Effector CD4-positive, alpha-beta T cell (primary cell): ENCODE measurements at regions not wholly inside any gene's neighbourhood (a gene's known extent, or its start where the extent isn't known, plus 50 kb on each side); places are given as distances from the start of the nearest gene placed in this dataset.

Source experiments
- DNase-seq: peaks from one replicate; pipeline ENCODE4 v3.0.0-alpha.2; 2020

DNA sequence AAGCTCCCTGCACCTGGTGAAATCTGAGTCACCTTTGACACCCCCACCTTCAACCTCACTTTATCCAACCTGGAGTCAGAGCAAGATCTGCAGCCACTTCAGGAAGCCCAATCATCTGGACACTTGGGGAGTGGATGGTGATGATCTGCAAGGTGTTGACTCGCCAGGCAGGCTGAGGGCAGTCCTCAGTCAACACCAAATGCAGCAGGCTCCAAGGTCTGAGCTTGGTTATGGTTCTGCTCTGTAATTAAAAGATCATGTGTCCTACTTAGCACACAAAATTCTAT is 446.9 kb downstream of the BRD1 start:
- no peak for DNase-seq

DNA sequence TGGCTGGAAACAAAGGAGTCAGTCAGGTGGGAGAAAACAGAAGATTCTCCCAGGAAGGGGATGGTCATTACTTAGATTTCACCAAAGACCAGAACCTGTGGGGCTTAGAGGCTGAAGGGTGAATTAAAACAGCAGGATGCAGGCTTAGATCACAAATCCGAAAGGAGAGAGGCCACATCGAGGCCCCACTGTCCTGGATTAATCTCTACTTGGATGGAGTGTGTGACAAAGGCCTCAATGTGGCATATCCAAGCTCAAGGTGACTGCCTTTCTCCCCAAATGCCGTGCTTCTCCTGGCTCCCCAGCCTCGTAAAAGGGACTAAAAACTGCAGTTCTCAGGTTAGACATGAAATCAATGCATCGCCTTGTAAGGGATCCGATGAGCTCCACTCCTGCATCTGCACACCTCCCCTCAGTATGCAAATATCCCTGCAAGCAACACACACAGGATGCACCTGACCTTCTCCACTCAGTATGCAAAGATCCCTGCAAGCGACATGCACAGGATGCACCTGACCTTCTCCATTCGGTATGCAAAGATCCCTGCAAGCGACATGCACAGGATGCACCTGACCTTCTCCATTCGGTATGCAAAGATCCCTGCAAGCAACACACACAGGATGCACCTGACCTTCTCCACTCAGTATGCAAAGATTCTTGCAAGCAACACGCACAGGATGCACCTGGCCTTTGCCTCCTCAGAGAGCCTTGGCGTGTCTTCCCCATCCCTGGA is 447.4 kb downstream of the BRD1 start:
- DNase-seq: no peak

DNA sequence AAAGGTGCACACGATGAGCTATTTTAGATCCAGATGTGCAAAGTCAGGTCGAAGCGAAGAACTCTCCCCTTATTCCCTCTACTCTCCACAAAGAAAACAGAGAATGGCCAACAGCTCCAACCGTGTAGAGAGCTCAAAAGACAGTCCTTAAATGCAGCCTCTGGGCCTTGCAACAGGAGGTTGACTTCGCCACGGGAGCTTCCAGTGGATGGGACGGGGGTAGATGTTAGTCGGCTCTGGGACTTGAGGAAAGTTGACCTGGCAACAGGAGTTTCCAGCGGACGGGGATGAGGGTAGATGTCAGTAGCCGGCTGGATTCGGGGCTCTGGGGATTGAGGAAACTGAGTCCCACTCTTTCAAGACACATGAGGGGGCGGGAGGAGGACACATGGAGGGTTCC is 450.4 kb downstream of the BRD1 start:
- no peak for DNase-seq

DNA sequence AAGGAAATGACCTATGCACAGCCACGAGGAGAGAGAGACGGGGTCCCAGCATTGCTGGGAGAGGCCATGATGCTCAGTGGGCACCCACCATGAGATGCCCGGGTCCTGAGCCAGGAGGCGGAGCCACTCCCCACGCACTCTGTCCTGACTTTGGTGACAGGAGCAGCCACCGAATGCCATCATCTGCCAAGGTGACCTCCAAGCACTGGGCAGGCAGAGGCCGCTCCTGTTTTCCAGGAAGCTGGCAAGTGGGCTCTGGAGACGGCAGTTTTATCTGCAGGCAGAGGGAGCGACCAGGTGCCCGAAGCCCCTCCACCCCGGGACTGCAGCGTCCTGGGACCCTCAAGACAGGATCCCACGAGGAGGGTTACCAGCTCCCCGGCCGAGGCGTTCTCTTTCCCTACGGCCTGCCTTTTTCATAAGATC is 453.9 kb downstream of the BRD1 start:
- DNase-seq: no peak

- no peak for DNase-seq
Observed at GRCh38 chr22:49373289-49373666, 454.4 kb downstream of the BRD1 start.

DNA sequence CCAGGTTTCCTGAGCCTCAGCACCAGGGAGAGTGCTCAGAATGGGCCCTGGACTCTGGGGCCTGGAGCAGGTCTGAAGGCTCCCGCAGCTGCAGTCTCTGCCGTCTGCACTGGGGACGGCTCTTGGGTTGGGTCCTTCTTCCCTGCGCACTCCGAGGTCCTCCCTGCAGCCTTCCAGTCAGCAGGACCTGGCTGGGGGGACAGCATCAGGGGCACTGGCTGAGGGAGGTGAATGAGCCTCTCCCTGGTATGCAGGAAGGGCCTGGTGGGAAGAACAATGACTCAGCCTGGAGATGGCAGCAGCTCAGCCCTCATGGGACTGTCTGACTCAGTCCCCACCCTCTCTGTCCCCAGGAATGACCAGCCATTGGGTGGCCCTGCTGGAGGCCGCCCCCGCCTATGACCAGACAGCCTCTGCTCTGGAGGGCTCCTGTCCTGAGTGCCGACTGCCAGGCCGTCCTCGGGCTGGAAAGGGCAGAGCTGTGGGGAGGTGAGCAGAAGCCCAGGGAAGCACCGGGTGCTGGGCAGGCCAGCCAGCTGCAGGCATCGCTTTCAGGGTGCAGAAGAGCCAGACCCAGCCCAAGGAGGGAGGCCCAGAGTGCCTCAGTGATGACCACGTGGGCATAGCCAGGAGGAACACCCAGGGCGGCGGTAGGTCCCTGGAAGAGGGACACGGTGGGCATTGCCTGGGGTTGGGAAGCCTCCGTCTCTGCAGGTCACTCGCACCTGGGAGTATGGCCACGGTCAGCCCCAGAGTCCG is 455.0 kb downstream of the BRD1 start:
- no peak for DNase-seq

DNA sequence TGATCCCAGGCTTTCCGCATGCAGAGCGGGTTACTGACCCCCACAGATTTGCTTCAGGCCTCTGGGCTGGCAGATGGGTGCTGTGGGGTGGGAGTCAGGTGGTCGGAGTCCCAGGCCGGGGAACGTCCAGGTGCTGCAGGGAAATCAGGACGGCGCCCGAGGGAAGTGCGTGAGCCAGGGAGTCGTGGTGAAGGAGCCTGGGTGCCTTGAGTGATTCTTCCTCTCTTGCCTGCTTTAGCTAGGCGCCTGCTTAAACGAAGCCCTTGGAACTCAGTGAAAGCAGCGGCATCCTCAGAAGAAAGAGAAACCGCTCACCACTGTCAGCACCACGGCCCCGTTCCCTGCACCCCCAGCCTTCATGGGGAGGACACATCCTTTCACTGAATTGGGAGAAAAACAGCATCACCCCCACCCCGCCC is 455.6 kb downstream of the BRD1 start:
- DNase-seq: no peak

DNA sequence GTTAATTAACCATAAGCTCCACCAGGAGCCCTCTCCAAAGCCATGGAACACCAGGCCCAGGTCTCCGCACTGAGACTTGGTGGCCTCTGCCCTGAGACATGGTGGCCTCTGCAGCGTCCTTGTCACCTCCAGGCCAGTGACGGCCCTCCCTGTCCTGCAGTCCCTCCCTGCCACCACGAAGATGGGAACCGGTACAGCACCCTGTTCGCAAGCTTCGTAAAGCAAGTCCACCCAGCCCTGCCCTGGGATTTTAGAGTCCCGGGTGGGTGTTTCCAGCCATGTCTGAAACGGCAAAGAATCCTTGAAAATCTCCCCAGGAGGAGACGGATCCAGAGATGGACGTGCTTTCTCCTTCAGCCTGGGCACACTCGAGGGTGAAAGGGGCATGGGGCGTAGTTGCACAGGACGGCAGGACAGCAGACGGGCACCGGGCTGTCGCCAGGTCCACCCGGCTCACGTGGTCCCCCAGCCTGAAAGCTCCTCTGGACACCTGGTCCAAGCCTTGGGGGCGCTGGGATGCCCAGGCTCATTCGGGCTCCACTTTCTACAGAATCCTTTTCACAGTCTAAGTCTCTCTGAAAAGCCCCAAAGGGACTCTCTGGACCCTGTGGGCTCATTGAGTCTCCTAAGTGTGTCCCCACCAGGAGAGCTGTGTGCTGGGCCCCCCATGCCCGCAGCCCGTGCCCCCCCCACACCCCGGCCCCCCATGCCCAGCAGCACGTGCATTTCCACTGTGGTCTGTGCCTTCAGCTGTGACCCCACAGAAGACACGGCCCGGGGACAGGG is 456.2 kb downstream of the BRD1 start:
- DNase-seq: no peak

DNA sequence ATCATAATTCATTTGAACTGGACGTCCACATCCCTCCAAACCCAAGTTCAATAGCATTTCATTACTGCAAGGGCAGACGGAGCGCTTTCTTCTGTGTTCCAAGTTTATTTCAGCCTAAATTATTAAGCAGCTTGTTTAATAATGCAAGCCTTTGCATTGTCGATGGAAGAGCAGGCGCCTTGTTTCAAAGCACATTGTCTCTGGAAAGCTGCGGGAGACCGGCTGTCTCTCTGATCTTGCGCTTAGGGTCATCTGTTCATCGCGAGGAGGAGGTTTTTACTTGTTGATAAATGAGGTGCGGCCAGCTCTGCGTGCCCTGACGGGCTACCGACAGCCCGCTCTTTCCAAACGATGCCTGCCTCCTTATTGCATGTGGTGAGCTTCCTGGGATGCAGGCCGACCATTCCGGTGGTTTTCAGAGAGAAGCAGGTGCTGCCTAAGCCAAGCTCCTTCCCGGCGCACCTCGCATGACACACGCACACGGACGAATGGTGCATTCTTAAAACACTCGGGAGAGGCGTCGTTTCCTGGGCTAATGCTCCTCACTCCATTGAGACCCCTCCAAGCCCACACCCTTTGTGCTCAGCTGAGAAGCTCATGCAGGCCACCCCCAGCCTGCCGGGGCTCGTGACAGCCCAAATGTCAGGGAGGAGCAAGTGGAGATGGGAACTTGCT is 456.9 kb downstream of the BRD1 start:
- no peak for DNase-seq

DNA sequence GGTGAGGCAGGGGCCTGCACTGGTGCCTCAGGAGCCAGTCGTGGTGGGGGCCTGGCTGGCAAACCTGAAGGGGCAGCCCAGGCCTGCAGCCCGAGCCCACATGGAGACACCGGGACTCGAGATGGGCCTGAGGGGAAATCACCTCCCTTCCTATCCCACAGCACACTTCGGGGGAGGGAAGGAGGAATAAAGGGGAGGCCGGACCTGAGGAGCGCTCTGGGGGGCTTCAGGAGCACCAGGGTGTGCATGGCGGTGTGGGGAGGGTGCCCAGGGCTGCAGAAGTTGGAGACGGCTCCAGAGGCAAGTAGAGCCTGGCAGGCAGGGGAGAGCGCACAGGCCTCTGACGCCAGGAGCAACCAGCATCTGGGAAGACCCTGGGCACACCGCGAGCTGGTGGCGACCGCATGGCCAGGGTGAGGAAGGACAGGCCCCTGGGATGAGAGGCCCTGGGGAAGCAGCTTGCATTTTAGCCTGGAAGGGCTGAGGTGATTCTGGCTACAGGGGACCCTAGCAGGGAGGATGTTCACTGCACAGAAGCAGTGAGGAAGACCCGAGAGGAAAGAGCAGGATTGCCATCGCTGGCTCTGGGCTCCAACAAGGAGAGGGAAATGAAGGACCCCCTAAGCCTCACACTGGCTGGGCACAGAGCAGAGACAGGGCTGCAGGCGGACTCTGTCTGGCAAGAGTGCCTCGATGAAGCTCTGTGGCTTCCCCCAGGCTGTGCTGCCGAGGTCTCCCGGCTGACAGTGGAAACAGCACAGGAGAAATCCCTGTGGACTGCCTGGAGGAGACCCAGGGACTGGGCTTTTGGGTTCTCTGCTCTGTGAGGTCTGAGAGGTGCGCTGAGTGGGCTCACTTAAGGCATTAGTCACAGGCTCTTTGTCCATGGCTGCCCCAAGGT is 457.7 kb downstream of the BRD1 start:
- no peak for DNase-seq

GRCh38 chr22:49368976-49369725 is 458.5 kb downstream of the BRD1 start:
- no peak for DNase-seq

DNA sequence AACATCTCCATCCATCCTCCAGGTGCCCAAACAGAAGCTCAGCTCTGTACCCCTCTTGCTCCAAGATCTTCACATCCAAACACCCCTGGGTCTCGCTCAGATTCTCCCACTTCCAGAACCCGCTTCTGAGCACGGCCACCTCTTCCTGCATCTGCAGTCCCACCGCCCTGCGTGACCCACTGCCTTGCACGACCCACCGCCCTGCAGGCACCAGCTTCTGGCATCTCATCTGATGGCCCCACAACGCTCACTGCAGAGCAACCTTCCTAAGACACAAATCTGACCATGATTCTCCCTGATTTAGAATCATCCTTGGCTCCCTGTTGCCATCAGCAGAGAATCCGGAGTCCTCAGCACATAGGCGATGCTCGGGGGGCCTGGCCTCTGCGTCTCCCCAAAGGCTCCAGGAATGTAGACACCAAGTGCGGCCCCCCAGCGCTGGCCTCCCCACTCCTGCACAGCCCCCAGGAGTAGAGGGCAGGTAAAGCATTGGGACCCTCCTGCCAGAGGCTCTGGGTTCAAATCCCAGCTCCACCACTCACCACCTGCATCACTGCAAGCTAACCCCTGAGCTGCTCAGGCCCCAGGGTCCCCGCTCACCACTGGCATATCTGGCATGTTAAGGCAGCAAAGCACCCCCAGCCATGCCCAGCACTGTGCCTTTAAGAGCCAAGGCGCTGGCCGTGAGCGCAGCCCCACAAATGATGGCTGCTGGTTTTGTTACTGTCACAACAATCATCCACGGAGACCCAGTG is 459.3 kb downstream of the BRD1 start:
- no peak for DNase-seq

- no peak for DNase-seq
Observed at GRCh38 chr22:49367041-49367697, 460.5 kb downstream of the BRD1 start.

DNA sequence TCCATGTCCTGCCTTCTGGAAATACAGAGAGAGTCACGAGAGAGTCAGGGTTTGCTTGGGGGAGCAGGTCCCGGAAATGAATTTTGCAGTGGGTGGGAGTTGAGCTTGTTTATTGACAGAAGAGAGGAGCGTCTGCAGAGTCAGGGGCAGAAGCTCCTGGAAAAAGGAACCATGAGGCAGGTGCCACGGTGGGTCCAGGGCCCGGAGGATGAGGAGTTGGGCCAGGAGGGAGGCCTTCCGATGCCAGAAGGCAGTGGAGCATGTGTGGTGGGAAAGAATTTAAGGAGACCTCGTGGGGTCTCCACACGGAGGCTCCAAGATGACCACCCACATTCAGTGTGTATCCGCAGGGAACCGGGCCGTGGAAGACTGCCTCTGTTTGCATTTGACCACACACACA is 461.2 kb downstream of the BRD1 start:
- DNase-seq: no peak

GRCh38 chr22:49365910-49366309 is 461.8 kb downstream of the BRD1 start:
- DNase-seq: no peak

DNA sequence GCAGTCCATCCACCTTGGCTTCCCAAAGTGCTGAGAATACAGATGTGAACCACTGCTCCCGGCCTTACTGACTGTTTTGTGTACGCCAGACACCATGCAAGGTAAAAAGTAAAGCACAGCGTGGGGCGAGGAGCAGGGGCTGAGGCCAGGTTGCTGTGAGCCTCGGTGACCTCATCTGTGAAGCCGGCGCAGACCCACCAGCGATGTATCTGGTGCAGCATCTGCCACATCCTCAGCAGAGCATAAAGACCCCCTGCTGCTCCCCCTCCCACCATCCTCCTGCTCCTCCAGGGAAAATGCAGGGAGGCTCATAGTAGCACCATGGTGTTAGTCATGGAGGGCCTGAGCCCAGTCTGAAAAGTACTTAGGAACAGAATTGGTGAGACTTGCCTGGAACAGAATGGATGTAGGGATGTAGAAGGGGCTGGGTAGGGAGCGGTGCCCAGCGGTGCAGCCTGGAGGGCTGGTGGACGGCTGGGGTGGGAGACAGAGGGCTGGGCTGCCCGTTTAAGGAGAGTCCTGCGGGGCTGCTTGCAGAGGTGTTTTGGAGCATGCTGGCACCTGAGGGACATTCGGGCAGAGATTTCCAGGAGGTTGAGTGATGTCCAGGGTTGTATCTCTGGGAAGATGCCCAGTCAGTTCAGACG is 462.4 kb downstream of the BRD1 start:
- no peak for DNase-seq

DNA sequence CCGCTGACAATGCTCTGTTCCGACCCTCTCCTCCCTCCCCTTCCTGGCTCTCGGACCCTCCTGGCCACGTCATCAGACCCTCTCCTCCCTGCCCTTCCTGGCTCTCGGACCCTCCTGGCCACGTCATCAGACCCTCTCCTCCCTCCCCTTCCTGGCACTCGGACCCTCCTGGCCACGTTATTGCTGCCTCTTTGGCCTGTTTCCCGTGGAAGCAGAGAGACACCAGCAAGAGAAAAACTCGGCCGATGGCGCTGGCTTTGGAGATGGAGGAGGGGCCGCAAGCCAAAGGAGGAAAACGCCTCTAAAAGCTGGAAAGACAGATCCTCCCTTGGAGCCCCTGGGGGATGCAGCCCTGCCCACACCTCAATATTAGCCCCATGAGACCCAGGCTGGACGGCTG is 463.3 kb downstream of the BRD1 start:
- DNase-seq: no peak

- DNase-seq: no peak
Observed at GRCh38 chr22:49363526-49364230, 464.0 kb downstream of the BRD1 start.
